OCI-LY7 (cell line): ENCODE measurements at regions not wholly inside any gene's neighbourhood (a gene's known extent, or its start where the extent isn't known, plus 50 kb on each side); places are given as distances from the start of the nearest gene placed in this dataset.

Experiments
- BruUV-seq: library from RNA; stranded (reverse); fragments of 400-500 nt; replicated peaks from 2 replicates; lab custom pipeline; 2021; lab: Mats Ljungman, UMichigan
- CTCF ChIA-PET: fragments of 300-600 bp; sonication (Branson Sonifier 250); formaldehyde crosslinking; loops from one replicate; lab custom pipeline; 2022; ENCODE audit warnings: antibody characterized with exemption; ENCODE audit not compliant: unreplicated experiment; lab: Charles Lee
- POLR2A ChIA-PET: fragments of 300-600 bp; sonication (Branson Sonifier 250); formaldehyde crosslinking; loops from one replicate; lab custom pipeline; 2022; ENCODE audit warnings: antibody characterized with exemption; lab: Charles Lee
- DNase-seq: peaks from one replicate; pipeline ENCODE4 v3.0.0-alpha.2; 2015; ENCODE audit warnings: low spot score
- H2AFZ ChIP-seq: fragments of 200-600 bp; sonication (generic), shearing (Covaris generic); 2 replicates; pipeline ENCODE4 v1.6.1; 2014; ENCODE audit warnings: mild to moderate bottlenecking, antibody characterized with exemption, low read length, moderate library complexity
- H3K27ac ChIP-seq: fragments of 200-600 bp; sonication (generic); 2 replicates; pipeline ENCODE4 v1.5.1; 2014; ENCODE audit warnings: mixed run types, low read depth, mild to moderate bottlenecking, moderate library complexity, low read length, inconsistent platforms; ENCODE audit not compliant: poor library complexity, severe bottlenecking
- H3K36me3 ChIP-seq: fragments of 200-600 bp; sonication (generic); 2 replicates; pipeline ENCODE4 v1.6.1; 2014; ENCODE audit warnings: mild to moderate bottlenecking, antibody characterized with exemption, low read length, moderate library complexity, mixed read lengths; ENCODE audit not compliant: insufficient read depth
- H3K4me1 ChIP-seq: fragments of 200-600 bp; sonication (generic); 2 replicates; pipeline ENCODE4 v1.5.1; 2014; ENCODE audit warnings: mild to moderate bottlenecking, low read length; ENCODE audit not compliant: insufficient read depth, poor library complexity, severe bottlenecking
- H3K4me2 ChIP-seq: fragments of 200-600 bp; sonication (generic); 2 replicates; pipeline ENCODE4 v1.6.1; 2014; ENCODE audit warnings: mild to moderate bottlenecking, low read length
- H3K4me3 ChIP-seq: fragments of 200-600 bp; sonication (generic); 2 replicates; pipeline ENCODE4 v1.5.1; 2014; ENCODE audit warnings: mild to moderate bottlenecking, low read depth, low read length; ENCODE audit not compliant: poor library complexity, severe bottlenecking
- H3K79me2 ChIP-seq: fragments of 200-600 bp; sonication (generic); 2 replicates; pipeline ENCODE4 v1.6.1; 2016; ENCODE audit warnings: low read depth, mild to moderate bottlenecking, low read length, moderate library complexity, mixed read lengths; ENCODE audit not compliant: insufficient read depth
- H3K9me2 ChIP-seq: fragments of 200-600 bp; sonication (generic); 2 replicates; pipeline ENCODE4 v1.6.1; 2016; ENCODE audit warnings: mild to moderate bottlenecking, low read length, mixed read lengths; ENCODE audit not compliant: insufficient read depth
- H3K9me3 ChIP-seq: fragments of 200-600 bp; sonication (generic); 2 replicates; pipeline ENCODE4 v1.6.1; 2014; ENCODE audit warnings: mild to moderate bottlenecking, mixed run types, low read length, mixed read lengths
- H4K20me1 ChIP-seq: fragments of 200-600 bp; sonication (generic); 2 replicates; pipeline ENCODE4 v1.6.1; 2014; ENCODE audit warnings: mild to moderate bottlenecking, antibody characterized with exemption, low read length, moderate library complexity, mixed read lengths; ENCODE audit not compliant: insufficient read depth
- CTCF ChIP-seq: fragments of 200-600 bp; sonication (generic); conservative IDR thresholded peaks from 2 replicates; pipeline ENCODE4 v1.5.1; 2014; ENCODE audit warnings: mild to moderate bottlenecking, antibody characterized with exemption, low read length, moderate library complexity, mixed read lengths
- EZH2phosphoT487 ChIP-seq: fragments of 200-600 bp; sonication (generic); IDR thresholded peaks from 2 replicates; pipeline ENCODE4 v1.6.1; 2018; ENCODE audit warnings: low read depth, borderline replicate concordance, mild to moderate bottlenecking, mixed run types, antibody characterized with exemption, low read length, moderate library complexity, mixed read lengths
- intact Hi-C: fragments of 100-400 bp; cut with micrococcal nuclease; formaldehyde crosslinking; loops from one replicate; pipeline ENCODE4 v1.10.0; 2022; ENCODE audit not compliant: unreplicated experiment

GRCh38 chr2:58740426-58740825, 499.3 kb upstream of the FANCL start:
- no peak for TF ChIP-seq CTCF
- no peaks in the 10 kb centered on the region; the same call in 1 of the 2 replicates for H3K9me2 ChIP-seq
- no peaks in the 10 kb centered on the region for H3K79me2 ChIP-seq
- ChIA-PET CTCF (no interaction called here), POLR2A (no interaction called here)
- no peak overlapping the region for H3K27ac ChIP-seq
- no peak overlapping the region for H3K4me3 ChIP-seq
- intact Hi-C loops, result no loop called here
- no peak overlapping the region for H3K4me2 ChIP-seq
- no peaks in the 10 kb centered on the region for H3K36me3 ChIP-seq
- BruUV-seq, result no TSS peak
- H3K4me1 ChIP-seq, result no peaks in the 10 kb centered on the region
- no peak overlapping the region for H2AFZ ChIP-seq
- H3K9me3 ChIP-seq, result no peaks in the 10 kb centered on the region
- H4K20me1 ChIP-seq, result no peaks in the 10 kb centered on the region
- no peak for DNase-seq

- no peaks in the 10 kb centered on the region; the same call in 1 of the 2 replicates for H3K9me2 ChIP-seq
- no peaks in the 10 kb centered on the region for H3K79me2 ChIP-seq
- no peak overlapping the region for H3K27ac ChIP-seq
- no peaks in the 10 kb centered on the region for H3K4me1 ChIP-seq
- H3K9me3 ChIP-seq, result no peaks in the 10 kb centered on the region
- no peaks in the 10 kb centered on the region for H4K20me1 ChIP-seq
- no peak overlapping the region for H2AFZ ChIP-seq
- ChIA-PET CTCF (no interaction called here), POLR2A (no interaction called here)
- no peaks in the 10 kb centered on the region for H3K36me3 ChIP-seq
- intact Hi-C loops, result no loop called here
- H3K4me2 ChIP-seq, result no peak overlapping the region
- no TSS peak for BruUV-seq
- TF ChIP-seq CTCF (no peak), EZH2phosphoT487 (no peak)
- no peak for DNase-seq
- no peak overlapping the region for H3K4me3 ChIP-seq
These were observed 497.9 kb upstream of the FANCL start for GRCh38 chr2:58739033-58739432.

GRCh38 chr2:58734365-58734764, 493.2 kb upstream of the FANCL start:
- intact Hi-C loops, result no loop called here
- ChIA-PET CTCF (no interaction called here), POLR2A (interaction anchor here (0.6 kb wide), 1 partner anchor 1585 kb away, joined by 3 read pairs; no protein-coding TSS in a partner anchor)
- no peak for TF ChIP-seq EZH2phosphoT487
- no peak for TF ChIP-seq CTCF
- no peaks in the 10 kb centered on the region for H4K20me1 ChIP-seq
- no peaks in the 10 kb centered on the region for H3K9me2 ChIP-seq
- no peak overlapping the region for H3K27ac ChIP-seq
- H3K4me1 ChIP-seq, result no peaks in the 10 kb centered on the region
- H3K9me3 ChIP-seq, result no peaks in the 10 kb centered on the region
- no peak for DNase-seq
- no peaks in the 10 kb centered on the region for H3K36me3 ChIP-seq
- no peak overlapping the region for H3K4me3 ChIP-seq
- no peak overlapping the region for H3K4me2 ChIP-seq
- no peak overlapping the region for H2AFZ ChIP-seq
- no TSS peak for BruUV-seq
- H3K79me2 ChIP-seq, result no peaks in the 10 kb centered on the region
